IPS-15b (cell line): ENCODE measurements at regions not wholly inside any gene's neighbourhood (a gene's known extent, or its start where the extent isn't known, plus 50 kb on each side); places are given as distances from the start of the nearest gene placed in this dataset.

Experiments used
- H3K27me3 ChIP-seq: one replicate; pipeline ENCODE4 v1.6.1; 2013; ENCODE audit warnings: low read length; ENCODE audit not compliant: control insufficient read depth, insufficient read depth
- H3K36me3 ChIP-seq: one replicate; pipeline ENCODE4 v1.6.1; 2013; ENCODE audit warnings: low read length; ENCODE audit not compliant: control insufficient read depth, insufficient read depth
- H3K4me1 ChIP-seq: one replicate; pipeline ENCODE4 v1.6.1; 2013; ENCODE audit warnings: mild to moderate bottlenecking, low read length; ENCODE audit not compliant: control insufficient read depth, insufficient read depth
- H3K4me3 ChIP-seq: one replicate; pipeline ENCODE4 v1.5.1; 2013; ENCODE audit warnings: low read depth, low read length
- H3K9ac ChIP-seq: one replicate; pipeline ENCODE4 v1.6.1; 2013; ENCODE audit warnings: low read depth, mild to moderate bottlenecking, low read length
- H3K9me3 ChIP-seq: one replicate; pipeline ENCODE4 v1.6.1; 2013; ENCODE audit warnings: mild to moderate bottlenecking, low read length; ENCODE audit not compliant: control insufficient read depth, insufficient read depth

- H3K36me3 ChIP-seq = no peaks in the 10 kb centered on the region
- H3K4me1 ChIP-seq = peaks cover 2% of the 10 kb centered on the region
- H3K27me3 ChIP-seq = no peaks in the 10 kb centered on the region
- H3K4me3 ChIP-seq = peak overlapping the region; percentile 95
- peak overlapping the region; percentile 99 for H3K9ac ChIP-seq
- H3K9me3 ChIP-seq = no peaks in the 10 kb centered on the region
These were observed 114.9 kb upstream of the BTN3A2 start for GRCh38 chr6:26249957-26250697.

DNA sequence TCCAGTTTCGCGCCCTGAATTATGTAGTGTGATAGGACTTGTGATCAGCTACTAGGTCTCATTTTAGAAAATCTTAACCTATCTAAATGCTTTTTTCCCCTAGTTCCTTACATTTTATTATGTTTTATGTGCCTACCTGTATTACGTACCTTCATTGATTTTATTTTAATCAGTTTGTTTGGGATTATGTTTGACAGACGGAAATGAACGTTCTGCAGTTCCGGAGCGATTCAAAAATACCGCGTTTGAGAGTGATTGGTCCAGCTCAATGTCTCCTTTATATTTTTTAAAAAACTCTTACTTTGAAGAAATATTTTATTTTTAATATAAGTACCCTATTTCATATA, 114.3 kb upstream of the BTN3A2 start:
- Histone ChIP-seq H3K9ac (peak overlapping the region; percentile 99), H3K9me3 (no peaks in the 10 kb centered on the region), H3K4me1 (peaks cover 2% of the 10 kb centered on the region), H3K27me3 (no peaks in the 10 kb centered on the region), H3K4me3 (peak overlapping the region; percentile 95), H3K36me3 (no peaks in the 10 kb centered on the region)

GRCh38 chr6:26251354-26252076, 113.5 kb upstream of the BTN3A2 start:
- peak overlapping the region; percentile 97 for H3K9ac ChIP-seq
- H3K36me3 ChIP-seq = no peaks in the 10 kb centered on the region

GRCh38 chr6:26252077-26252472, 112.9 kb upstream of the BTN3A2 start:
- H3K4me1 ChIP-seq = peaks cover 2% of the 10 kb centered on the region
- H3K9ac ChIP-seq = peak overlapping the region; percentile 97
- H3K36me3 ChIP-seq = no peaks in the 10 kb centered on the region
- peak overlapping the region; percentile 95 for H3K4me3 ChIP-seq
- H3K27me3 ChIP-seq = no peaks in the 10 kb centered on the region
- H3K9me3 ChIP-seq = no peaks in the 10 kb centered on the region

More at GRCh38 chr6:26251354-26252076, 113.5 kb upstream of the BTN3A2 start:
- H3K27me3 ChIP-seq = no peaks in the 10 kb centered on the region
- peak overlapping the region; percentile 95 for H3K4me3 ChIP-seq
- H3K4me1 ChIP-seq = peaks cover 2% of the 10 kb centered on the region
- no peaks in the 10 kb centered on the region for H3K9me3 ChIP-seq

- Histone ChIP-seq H3K4me3 (no peak overlapping the region), H3K27me3 (no peaks in the 10 kb centered on the region), H3K9ac (no peak overlapping the region), H3K4me1 (peaks cover 2% of the 10 kb centered on the region), H3K9me3 (no peaks in the 10 kb centered on the region), H3K36me3 (no peaks in the 10 kb centered on the region)
These were observed 110.3 kb upstream of the BTN3A2 start for GRCh38 chr6:26254724-26255123.

- Histone ChIP-seq H3K36me3 (no peaks in the 10 kb centered on the region), H3K27me3 (no peaks in the 10 kb centered on the region), H3K4me1 (peaks cover 2% of the 10 kb centered on the region), H3K4me3 (no peak overlapping the region), H3K9ac (no peak overlapping the region), H3K9me3 (no peaks in the 10 kb centered on the region)
These were observed 107.7 kb upstream of the BTN3A2 start for GRCh38 chr6:26257272-26257671.

DNA sequence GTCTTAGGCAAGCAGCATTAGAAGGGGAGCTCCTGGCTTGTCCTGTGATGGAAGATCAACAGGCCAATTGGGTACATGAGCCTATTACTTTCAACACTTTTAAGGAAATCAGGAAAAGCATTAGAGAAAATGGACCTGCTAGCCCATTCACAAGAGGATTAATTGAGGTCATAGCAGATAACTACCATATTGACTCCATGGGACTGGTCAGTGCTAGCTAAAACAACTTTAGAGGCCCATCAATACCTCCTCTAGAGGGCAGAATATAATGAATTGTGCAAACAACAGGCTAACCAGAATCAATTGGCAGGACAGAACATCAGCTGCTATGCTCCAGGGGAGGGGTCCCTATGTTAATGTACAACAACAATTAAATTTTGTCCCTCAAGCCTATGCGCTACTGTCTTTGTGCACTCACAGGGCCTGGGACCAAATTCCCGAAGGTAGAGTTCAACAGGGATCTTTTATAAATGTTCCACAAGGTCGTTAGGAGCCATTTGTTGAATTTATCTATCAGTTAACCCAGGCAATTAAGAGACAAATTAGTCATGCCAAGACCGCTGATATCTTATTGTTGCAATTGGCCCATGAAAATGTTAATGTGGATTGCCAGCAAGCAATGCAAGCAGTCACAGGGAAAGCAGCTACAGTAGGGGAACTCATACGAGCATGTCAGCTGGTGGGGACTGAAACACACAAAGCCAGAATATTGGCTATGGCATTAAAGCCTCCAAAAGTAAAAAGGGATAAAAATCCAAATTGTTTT, 106.6 kb upstream of the BTN3A2 start:
- Histone ChIP-seq H3K36me3 (no peaks in the 10 kb centered on the region), H3K4me1 (peaks cover 2% of the 10 kb centered on the region), H3K4me3 (no peak overlapping the region), H3K9me3 (no peaks in the 10 kb centered on the region), H3K27me3 (no peaks in the 10 kb centered on the region), H3K9ac (no peak overlapping the region)

DNA sequence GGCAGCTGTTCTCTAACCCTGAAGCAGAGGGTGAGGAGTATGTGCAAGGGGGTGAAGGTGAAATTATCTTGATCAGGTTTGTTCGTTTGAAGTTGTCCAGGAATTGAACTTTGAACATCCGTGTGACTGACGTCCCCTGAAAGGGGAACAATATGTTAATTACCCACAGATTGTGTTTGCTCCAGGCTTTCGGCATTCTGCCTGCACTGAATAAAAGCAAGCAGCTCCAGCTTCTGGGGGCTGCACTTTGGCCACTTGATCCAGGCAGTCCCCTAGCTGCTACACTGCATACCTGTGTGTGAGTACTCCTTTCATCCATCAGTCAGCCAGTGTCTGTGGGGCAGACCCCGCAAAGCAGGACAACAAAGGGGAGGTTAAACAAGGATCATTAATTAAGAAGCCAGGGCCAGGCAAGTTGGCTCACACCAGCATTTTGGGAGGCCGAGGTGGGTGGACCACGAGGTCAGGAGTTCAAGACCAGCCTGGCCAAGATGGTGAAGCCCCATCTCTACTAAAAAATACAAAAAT, 104.8 kb upstream of the BTN3A2 start:
- H3K9ac ChIP-seq = no peak overlapping the region
- no peaks in the 10 kb centered on the region for H3K9me3 ChIP-seq
- H3K36me3 ChIP-seq = no peaks in the 10 kb centered on the region
- H3K27me3 ChIP-seq = no peaks in the 10 kb centered on the region
- H3K4me3 ChIP-seq = no peak overlapping the region
- H3K4me1 ChIP-seq = peaks cover 8% of the 10 kb centered on the region

GRCh38 chr6:26260725-26261490, 104.1 kb upstream of the BTN3A2 start:
- H3K4me1 ChIP-seq = peaks cover 8% of the 10 kb centered on the region
- H3K27me3 ChIP-seq = no peaks in the 10 kb centered on the region
- no peak overlapping the region for H3K9ac ChIP-seq
- H3K4me3 ChIP-seq = no peak overlapping the region
- no peaks in the 10 kb centered on the region for H3K36me3 ChIP-seq
- H3K9me3 ChIP-seq = no peaks in the 10 kb centered on the region

DNA sequence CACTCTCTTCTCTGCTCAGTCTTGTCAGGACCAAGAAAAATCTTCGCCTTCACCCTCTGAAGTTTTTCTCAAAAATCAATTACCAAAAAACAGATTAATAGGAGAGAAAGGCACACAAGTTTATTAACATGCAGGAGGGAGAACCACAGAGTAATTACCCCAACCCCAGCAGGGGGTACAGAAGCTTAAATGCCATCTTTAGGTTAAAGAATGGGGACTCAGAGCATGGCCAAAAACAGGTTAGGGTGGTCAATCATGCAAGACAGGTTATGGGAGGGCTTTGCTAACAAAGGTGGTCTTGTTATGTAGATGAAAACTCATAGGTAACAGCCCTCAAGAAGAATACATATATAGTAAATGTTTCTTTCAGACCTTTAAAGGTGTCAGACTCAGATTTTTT, 100.5 kb upstream of the BTN3A2 start:
- H3K9me3 ChIP-seq = no peaks in the 10 kb centered on the region
- no peaks in the 10 kb centered on the region for H3K27me3 ChIP-seq
- no peak overlapping the region for H3K9ac ChIP-seq
- H3K4me1 ChIP-seq = peaks cover 6% of the 10 kb centered on the region
- H3K36me3 ChIP-seq = no peaks in the 10 kb centered on the region
- no peak overlapping the region for H3K4me3 ChIP-seq

GRCh38 chr6:26267083-26267589, 97.9 kb upstream of the BTN3A2 start:
- Histone ChIP-seq H3K9ac (no peak overlapping the region), H3K4me3 (no peak overlapping the region), H3K27me3 (no peaks in the 10 kb centered on the region), H3K36me3 (no peaks in the 10 kb centered on the region), H3K4me1 (peaks cover 6% of the 10 kb centered on the region), H3K9me3 (no peaks in the 10 kb centered on the region)
